ENCODE measurements at regions not wholly inside any gene's neighbourhood (a gene's known extent, or its start where the extent isn't known, plus 50 kb on each side); places are given as distances from the start of the nearest gene placed in this dataset.
A peak's percentile ranks its signal among the peaks of the same experiment; 100 is the strongest.

DNA sequence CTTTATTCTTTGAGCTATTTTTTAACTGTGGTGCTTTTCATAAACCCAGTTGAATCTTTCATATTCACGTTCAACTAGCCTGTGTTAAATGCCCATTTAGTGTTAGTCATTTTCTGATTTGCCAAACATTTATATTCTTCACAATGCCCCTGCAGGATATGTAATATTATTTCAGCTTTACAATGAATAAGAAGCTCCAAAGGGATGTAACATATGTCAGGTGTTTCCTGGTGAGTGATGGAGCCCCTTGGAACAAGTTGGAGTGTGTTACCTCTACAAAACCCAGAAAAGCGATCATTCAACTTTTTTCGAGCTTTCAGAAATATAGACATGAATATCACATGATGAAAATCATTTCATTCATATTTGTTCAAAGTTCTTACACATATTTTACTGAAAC, 471.0 kb upstream of the CDH2 start:
- no peak for DNase-seq

DNA sequence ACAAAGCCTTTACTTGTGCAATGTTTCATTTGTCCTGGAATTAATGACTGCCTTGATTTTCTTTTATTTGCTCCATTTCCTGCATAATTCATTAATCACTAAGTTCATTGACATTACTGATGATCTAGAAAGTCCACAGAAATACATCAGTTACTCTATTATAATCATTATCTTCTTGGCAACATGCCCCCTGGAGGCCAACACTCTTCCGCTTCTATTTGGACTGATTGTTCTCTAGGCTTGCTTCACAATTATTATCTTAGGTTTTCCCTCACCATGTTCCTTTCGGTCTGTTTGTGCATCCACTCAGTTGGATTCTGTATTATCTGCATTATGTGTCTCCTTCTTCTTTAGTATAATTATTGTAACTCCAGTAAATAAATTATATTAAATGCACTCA, 461.0 kb upstream of the CDH2 start:
- no peak for DNase-seq

DNA sequence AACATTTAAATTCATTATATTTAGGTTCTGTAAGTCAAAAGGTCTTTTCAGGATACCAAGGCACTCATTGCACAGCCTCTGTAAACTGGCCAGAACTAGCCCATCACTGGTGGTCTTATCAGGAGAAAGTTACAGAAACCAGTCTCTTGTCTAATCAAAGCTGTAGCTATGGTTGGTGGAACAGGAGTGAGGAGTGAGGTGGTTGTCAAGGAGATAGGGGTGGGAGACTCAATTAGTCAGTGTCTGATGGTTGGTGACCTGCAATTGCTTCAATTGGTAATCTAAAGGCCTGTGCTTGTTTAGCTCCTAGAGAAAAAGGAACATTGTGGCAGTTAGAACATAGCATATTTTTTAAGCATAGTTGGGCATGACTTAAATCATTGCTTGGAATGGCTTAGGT, 458.6 kb upstream of the CDH2 start:
- no peak for DNase-seq

DNA sequence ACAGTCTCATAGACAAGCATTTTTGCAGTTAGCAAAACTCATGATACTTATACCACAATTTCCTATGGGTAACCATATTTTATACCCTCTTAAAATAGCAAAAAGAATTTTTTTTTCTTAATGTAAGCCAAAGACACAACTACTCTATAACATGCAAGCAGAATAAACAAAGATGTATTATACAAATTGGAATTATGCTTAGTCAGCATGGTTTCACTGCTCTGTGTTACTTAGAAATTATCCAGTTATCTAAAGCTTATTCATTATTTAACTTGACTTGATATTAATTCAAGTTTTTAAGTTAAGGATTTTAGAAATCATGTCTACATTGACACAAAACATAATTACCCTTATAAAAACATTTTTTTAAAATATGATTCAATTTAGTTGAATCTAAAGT, 449.8 kb upstream of the CDH2 start:
- no peak for DNase-seq

DNA sequence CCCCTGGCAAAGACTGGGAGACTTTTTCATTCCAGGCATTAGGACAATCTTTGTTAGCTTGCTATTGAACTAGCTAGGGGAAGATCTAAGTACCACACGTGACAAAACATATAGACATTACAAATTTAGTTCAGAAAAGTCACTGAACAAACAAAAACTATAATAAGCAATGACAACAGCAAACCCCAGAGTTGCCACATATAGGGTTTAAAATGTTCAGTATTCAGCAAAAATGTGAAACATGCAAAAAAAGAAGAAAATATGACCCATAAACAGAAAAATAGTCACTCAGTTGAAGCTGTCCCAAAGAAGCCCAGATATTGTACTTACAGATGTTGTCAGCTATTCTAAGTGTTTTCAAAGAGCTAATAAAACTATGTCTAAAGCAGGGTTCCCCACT, 431.1 kb upstream of the CDH2 start:
- DNase-seq, result no peak

DNA sequence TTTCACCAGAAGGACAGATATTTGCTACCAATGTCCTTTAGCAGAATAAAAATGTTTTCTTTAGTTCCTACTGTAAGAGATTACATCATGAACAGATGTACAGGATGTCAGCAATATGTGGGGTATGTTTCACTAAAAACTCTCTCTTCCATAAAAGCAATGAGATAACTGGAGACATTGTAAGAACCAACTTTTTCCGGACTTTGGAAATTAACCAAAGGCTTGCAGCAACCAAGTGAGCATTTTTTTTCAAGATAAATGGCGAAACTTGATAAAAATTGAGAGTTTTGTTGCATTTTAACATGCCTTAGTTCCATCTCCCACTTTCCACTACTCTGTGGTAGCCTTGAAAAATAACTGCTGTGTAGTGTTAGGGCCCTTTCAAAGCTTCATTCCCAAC, 429.8 kb upstream of the CDH2 start:
- no peak for DNase-seq

DNA sequence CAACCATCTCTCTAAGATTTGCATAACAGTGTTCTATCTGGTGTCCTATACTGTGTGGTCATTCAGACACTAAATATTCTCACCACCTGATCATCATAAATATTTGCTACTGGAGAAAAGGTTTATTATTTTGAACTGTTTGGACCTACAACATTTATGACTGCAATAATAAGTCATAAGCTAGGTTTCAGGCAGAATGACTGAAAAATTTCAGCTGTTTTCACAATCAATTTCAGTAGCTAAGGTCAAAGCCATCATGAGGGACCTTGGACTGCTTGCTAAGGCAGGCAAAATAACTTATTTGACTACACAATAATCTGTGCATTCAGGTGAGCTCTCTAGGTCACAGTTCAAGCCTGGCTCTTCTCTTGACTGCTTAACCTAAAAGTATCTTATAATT, 425.5 kb upstream of the CDH2 start:
- DNase-seq, result no peak

DNA sequence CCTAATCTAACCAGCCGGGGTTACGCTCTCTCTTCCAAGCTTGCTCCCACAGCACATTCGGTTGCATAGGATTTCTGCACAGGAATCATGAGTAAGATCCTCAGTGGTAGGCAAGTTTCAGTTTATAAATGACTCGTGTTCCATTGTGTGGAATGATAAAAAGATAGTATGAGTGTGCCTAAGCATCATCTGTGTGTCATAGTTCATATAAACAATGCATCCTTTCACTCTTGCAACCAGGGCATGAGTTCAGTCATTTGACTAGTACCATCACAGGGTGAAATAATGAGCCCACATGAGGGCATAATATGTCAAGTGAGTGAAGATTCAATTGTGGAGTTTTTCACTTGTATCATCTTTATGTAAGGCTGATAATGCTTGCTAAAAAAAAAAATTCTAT, 417.1 kb upstream of the CDH2 start:
- no peak for DNase-seq

DNA sequence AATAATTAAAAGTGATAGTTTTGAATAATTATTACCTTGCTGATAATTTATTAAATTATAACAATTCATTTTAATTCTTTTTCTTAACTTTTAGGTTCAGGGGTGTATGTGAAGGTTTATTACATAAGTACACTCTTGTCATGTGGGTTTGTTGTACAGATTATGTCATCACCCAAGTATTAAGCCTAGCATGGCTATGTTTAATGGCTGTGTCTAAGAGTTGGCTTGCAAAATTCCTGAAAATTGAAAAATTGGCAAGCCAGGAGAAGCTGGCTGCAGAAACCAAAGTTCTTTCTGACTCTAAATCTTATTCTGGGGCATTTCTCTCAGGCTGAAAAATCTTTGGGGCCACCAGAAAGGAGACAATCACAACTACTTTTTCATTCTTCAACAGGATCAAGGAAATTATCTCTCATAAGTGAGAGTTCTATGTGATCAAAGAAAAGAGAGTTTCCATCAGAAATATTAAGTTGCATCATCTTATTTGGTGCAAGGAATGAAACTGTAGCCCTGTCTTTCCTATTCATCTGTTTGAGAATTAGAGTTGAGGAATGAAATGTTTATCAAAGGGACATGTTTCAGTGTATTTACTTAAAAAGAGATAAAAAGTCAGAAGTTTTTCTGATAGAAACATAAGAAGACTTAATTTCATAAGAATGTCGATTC, 412.1 kb upstream of the CDH2 start:
- DNase-seq, result no peak

DNA sequence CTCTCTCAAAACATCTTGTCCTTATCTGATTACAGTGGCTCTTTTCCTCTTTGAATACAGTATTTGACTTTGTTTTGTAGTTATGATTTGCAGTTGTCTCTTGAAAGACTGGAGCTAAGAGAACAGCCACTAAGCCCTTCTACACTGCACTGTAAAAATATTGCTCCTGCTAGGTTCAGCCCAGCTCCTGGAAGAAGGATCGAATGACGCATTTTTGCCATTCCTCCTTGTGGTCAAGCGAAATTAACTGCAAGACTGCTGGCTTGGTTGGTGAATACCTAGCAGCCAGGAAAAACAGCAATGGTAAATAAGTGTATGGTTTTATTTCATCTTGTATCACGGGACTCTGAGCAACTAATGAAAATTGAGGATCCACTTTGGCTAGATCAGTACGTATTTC, 407.8 kb upstream of the CDH2 start:
- peak; percentile 28 for DNase-seq

DNA sequence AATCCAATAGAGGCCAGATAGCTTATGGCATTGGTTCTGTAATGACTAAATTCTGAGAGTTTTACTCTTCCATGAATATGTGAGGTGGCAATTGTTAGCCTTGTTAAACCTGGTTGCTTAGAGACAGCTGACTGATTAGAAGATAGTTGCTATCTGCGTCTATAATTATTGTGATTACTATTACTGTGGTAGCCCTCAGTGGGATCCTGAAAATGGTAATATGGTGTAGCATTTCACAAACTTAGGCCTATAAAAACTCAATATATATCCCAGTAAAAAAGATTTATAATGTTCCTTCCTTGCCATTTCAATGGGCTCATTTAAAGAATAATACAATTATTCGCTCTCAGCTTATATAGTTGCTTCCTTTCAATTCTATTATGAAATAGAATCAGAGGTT, 405.8 kb upstream of the CDH2 start:
- no peak for DNase-seq

DNA sequence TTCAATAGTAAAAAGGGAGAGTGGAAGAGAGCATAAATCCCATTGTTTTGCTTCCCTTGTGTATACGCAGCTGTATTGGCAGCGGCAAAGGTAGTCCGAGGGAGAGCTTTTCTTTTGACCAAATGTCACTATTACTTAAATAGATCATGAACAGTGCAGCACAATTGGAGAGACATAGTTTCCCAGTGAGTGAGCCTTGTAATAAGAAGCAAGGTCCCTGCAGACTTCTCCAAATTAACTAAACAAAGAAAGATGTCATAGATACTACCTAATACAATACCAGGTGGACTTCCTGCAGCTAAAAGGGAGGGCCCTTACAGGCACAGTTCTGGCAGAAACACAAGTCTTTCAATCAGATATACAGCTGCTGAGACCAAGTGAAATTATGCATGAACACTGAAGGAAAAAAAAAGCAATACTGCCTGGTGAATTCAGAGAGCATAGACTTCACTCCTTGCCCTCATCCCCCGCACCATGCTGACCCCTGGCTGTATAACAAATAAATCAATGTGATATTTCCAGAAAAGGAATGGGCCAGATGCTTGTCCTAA, 404.7 kb upstream of the CDH2 start:
- peak; percentile 34 for DNase-seq

DNA sequence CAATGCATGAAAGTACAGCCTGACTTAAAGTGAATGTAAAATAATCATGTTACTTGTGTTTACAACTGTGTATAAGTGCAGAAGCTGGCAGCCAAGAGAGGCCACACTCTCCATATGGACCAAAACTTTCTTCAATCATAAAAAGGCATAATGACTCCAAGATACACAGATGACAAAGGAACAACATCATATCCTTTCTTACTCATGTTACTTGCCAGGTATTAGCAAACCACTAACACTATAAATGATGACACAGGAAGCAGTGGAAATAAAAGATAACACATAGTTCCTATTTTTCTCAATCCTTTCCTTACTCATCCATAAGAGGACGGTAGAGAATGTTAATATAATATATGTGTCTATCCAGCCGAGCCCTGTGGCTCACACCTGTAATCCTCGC, 400.0 kb upstream of the CDH2 start:
- no peak for DNase-seq

DNA sequence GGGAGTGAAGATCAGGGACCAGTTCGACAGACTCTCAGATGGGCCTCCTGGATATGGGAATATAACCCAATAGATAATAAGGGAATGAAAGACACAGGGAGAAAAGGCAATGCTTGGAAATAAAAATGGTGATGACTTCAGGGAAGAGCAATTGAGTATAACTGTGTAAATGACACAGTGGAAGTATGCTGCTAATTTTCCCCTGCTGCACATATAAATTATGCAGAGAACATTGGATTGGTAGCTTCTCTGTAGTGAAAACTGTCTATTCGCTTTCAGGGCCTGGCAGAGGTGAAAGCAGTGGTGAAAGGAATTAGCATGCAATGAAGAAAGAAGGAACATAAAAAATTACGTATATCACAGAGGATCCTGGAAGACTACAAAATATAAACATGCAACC, 398.2 kb upstream of the CDH2 start:
- no peak for DNase-seq

DNA sequence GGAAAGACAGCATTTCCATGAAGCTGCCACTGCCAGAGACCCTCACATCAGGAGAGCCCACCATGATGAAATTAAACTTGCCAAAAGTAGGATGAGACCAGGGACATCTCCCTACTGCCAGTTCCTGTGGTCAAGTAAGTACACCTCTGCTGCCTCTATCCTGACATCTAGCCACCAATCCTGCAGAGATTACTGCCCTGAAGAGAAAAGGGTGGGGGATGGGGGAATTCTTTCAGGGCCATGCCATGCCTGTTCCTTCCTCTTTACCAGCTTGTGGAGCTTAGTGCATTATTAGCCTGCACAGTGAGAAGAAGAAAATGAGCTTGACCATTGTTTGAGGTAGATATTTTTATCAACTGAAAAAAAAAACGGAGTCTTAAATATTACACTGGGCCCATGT, 397.2 kb upstream of the CDH2 start:
- DNase-seq, result no peak

DNA sequence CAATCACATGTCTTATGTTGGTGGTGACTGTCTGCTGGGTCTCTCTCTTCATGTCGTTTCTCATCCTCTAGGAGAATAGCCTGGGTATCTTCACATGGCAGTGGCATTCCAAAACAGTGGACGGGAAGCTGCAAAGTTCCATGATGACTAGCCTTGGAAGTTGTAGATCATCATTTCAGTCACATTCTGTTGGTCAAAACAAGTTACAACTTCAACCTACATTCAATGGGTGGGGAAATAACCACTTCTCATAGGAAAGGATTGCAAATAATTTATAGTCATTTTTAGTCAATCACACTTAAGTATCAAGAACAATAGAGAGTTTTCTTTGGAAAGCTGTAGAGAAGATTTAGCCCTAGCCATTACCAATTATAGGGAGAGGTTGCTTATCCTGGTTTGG, 395.0 kb upstream of the CDH2 start:
- no peak for DNase-seq

DNA sequence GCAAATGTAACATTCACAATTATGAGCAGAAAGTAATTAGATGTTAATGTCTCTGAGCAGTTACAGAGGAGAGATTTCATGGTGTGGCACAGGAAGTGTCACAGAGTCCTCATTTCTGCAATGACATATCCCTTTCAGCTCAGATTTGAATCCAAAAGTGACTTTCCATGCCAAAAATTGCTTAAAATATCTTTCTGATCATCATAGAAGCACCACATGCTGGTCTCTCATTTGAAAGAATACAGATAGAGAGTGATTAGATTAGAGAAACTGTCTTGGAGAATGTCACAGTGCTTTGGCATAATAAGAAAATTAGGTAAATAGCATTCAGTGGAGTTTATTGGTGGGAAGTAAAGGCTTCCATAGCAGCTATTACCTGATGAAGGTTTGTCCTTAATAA, 383.4 kb upstream of the CDH2 start:
- no peak for DNase-seq

DNA sequence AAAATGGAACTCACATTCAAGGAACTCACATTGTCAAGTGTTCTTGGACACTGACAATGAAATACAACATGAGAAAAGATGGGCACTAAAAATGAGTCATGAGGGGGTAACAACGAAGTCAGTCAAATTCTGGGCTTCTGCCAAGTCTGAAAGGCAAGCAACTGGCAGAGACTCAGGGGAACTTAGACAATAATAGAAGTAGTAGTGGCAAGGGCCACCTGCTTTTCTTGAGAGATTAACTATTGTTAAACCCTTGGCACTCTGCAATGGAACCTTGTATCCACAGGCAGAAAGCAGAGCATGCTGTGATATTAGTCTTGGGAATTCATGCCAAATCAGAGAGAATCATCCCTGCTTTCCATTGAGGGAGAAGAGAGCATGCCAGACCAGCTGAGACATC, 382.6 kb upstream of the CDH2 start:
- DNase-seq, result no peak

DNA sequence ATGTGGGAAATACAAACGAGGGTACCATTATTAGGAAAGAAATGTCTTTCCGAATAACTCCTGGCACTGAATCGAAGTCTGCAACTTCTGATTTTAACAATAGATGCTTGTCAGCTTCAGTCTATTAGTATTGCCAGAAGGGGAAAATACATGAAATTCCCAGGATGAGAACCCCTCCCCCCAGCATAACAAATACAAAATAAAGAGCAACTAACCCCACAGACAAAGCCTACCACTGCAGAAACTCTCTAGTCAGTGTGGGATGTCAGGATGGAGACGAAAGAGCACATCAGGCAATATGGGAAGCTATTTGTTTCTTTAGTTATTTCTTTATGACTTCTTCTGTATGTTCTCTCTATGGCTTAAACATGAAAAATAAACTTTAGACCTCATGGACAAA, 365.0 kb upstream of the CDH2 start:
- DNase-seq, result no peak

DNA sequence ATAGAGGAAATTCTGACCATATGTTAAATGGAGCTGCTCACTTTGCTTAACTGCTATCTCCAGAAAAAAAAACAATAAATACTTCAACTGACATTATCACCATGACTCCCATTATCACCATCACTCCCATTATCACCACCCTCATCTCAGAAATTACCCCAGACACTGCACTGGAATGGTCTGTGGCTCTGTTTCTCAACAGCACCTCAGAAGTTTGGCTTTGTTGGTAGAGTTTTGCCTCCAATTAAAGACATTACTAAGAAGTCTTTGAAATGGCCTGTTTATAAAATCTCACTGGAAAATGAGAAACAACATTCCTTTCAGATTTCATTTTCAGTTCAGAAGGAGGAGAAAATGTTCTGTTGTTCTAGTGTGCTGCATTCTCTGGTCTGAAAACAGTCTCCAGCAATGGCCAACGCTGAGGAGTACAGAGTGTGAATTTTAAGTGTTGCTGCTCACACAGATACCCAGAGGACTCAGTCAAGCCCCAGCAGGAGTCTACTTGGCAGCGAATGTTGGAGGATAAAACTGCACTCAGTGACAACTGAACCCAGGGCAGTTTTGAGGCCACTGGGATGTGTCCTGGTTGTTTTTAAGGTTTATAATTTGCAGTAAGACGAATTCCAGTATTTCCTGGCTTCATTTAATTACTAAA, 364.5 kb upstream of the CDH2 start:
- no peak for DNase-seq

DNA sequence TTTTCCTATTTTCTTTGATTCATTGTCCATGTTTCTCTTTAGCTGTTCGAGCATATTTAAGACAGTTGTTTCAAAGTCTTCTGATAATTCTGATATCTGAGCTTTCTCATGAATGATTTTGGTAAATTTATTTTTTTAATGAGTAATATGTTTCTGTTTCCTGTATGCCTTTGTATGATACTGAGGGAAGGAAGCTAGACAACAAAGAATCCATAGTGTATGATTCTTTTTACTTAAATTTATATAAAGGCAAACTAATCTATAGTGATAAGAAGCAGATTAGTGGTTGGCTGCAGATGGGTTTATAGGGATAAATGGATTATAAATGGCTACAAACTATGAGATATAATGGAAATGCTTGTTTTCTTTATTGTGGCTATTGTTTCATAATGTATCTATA, 352.7 kb upstream of the CDH2 start:
- no peak for DNase-seq

DNA sequence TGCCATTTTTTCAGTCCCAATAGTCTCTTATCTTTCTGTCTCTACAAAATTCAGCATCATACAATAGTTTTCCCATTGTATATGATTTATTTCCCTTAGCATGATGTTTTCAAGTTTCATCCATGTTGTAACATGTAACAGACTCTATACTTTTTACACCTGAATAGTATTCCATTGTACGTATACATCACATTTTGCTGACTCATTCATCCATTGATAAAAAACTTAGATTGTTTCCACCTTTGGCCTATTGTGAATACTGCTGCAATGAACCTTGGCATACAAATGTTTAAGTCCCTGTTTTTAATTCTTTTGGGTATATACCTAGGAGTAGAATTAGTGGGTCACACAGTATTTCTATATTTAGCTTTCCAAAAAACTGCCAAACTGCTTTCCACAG, 349.3 kb upstream of the CDH2 start:
- DNase-seq, result no peak

DNA sequence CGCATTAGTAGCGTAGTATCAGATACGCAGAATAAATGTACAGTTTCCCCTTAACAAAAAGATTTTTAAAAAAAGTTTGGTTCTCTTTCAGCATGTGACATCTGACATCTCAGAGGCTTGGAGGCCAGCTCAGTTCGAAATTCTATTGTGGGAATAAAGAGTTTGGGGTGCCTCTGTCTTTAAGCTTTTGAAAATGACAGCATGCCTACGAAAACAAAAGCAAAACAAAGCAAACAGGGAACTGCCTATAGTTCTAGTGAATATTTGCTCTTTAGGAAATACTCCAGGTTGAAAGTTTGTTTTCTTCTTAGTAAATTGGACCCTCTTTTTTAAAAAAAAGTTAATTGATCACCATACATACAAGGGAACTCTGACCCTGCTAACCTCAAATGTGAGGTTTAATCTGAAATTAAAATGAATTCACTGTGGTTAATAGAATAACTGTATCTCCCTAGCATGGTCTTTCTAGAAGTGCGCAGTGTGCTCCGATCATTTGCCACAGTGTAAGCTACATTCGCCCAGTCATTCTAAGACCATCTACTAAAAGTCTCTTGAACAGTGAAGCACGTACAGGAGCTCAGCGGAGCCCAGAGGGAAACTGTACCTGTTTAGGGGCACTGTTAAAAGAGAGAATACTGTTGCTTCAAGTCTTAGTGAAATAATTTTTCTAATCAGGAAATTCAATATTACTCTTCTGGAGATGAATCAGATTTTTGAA, 347.0 kb upstream of the CDH2 start:
- DNase-seq, result no peak

DNA sequence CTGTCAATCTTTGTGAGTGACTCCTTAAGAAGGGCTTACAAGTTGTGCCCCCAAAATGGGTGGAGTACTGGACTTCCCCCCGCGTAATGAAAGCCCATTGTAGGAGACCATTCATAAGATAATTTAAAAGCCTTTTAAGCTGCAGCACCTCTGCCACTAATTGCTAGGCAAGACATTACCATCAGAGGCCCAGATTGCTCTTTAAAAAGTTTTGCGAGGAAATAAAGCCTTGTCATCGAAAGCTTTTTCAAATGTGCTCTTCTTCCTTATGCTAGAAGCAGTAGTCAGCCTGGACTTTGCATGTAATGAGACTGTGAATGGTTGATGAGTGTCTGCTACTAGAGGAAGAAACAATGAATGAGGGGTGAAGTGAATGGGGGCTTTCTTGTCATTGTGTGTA, 345.3 kb upstream of the CDH2 start:
- DNase-seq, result no peak
